ENCODE measurements at regions not wholly inside any gene's neighbourhood (a gene's known extent, or its start where the extent isn't known, plus 50 kb on each side); places are given as distances from the start of the nearest gene placed in this dataset.
"Not testable (repeated sequence)": the region's sequence is repeated elsewhere in the genome, so short reads cannot be mapped to it uniquely, and the experiment has no call there.

DNA sequence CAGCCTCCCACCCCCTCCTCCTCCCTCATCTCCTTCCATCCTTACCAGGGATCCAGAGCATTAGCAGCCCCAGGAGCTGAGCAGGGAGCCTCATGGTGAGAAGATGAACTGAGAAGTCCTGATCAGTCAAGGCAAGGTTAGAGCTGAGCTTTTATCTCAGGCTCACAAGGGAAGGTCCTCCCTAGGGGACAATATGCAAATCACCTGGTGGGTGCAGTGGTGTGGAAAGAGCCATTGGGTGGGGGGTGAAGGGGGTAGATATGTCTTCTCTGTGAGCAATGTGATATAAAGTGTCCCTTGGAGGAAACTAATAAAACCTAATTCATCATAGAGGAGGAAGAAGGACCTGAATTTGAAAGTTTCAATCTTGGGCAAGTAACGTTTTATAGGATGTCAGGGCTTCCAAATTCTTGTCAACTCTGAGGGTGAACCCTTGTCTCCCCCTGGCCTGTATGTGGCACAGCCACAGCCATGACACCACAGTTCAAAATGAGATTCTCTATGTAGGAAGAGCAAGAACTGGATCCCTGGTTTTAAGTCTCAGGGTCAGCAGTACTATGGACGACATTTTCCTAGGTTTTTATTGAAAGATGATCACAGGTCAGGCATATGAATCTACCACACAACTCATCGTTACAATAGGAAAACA, 543.5 kb downstream of the RPIA start:
- intact Hi-C loops (cut with DNase I); DNase-seq (ENCODE audit: low spot score): not testable (repeated sequence)

DNA sequence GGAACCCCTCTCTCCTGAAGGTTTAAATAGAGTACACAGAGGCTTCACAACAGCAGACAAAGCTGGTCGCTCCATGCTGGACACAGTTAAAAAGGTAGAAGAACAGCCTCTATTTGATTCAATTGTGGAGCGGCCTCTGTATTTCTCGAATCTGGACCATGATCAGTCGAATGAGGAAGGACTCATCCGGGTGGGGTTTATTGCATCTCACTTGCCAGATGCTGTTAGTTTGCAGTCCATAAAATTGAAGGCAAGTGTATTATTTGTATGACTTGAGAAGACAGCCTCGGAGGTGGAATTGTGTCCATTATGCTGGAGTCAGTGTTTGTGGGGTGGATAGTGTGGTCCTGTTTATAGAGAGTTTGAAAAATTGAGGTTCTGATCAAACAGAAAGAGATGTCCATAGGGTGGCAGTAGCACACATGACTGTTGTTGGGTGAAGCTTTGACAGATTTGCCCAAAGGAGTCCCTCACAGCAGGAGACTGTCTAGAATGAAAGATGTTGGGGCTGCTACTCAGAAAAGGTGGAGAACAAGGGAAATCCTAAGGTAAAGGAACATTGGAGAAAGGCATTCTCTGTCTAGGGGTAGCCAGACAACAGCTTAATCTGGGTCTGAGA, 545.5 kb downstream of the RPIA start:
- DNase-seq (ENCODE audit: low spot score); intact Hi-C loops (cut with DNase I): not testable (repeated sequence)

DNA sequence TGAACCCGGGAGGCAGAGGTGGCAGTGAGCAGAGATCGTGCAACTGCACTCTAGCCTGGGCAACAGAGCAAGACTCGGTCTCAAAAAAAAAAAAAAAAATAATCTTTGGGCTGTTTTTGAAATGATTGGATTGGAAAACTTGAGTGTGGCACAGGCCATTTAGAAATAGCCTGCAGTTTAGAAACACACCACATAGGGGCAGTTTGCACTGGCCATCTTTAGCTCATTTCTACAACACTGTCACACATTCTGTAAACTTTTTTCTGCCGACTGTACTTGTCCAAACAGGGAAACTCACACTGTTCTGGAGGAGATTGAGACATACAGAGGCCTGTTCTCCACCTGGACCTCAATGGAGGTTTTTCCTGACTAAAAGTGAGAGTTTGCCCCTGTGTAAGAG, 546.3 kb downstream of the RPIA start:
- DNase-seq (ENCODE audit: low spot score); intact Hi-C loops (cut with DNase I): not testable (repeated sequence)

DNA sequence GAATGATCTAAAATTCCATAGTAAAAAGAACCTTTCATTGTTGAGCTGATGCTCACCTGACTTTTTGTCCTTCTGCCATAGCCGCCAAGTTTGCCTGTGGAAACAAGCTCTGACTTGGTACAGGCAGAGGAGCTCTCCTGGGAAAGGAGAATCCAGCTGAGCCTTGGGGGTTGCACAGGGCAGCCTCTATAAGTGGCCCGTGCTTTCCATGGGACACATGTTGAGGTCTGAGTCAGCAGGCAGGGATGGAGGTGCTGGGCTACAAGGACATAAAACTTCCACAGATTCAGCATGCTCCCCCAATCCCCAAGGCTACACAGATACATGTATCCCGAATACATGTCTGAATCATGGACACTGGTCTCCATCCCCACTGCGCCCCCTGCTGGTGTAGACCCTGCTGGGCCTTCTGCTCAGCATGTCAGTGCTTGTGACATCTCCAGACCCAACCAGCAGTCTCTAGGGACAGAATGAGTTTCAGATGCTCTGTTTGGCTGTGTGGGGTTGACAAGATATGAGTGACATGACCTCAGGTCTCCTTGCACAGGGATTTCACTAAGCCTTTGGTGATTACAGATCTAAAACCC, 551.7 kb downstream of the RPIA start:
- DNase-seq (ENCODE audit: low spot score); intact Hi-C loops (cut with DNase I): not testable (repeated sequence)

DNA sequence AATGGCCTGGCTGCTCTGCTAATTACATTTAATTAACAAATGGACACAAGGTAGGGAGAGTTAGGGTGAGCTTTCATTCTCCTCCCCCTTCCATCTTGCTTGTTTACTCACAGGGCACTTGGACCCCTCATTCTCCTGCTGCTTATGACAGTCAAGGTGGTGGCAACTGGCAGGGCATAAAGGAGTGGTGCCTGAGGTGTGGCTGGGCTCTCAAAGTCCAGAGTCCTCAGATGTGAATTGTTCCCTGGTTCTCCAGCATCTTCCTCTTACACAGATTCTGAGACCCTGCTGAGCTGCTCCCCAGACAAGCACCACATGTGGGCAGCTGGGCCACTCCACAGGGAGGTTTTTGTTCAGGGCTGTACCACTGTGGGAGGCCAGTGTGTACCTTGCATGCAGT, 552.9 kb downstream of the RPIA start:
- intact Hi-C loops (cut with DNase I); DNase-seq (ENCODE audit: low spot score): not testable (repeated sequence)

DNA sequence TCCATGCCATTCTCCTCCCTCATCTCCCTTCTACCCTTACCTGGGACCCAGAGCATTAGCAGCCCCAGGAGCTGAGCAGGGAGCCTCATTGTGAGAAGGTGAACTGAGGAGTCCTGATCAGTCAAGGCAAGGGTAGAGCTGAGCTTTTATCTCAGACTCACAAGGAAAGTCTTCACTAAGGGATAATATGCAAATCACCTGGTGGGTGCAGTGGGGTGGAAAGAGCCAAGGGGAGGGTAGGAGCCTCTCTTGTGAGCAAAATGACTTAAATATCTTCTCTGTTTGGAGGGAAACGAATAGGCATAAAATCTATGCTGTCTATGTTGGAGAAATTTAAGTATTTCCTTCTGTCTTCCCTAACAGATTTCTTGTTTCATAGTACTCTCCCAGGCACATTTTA, 554.0 kb downstream of the RPIA start:
- intact Hi-C loops (cut with DNase I); DNase-seq (ENCODE audit: low spot score): not testable (repeated sequence)

DNA sequence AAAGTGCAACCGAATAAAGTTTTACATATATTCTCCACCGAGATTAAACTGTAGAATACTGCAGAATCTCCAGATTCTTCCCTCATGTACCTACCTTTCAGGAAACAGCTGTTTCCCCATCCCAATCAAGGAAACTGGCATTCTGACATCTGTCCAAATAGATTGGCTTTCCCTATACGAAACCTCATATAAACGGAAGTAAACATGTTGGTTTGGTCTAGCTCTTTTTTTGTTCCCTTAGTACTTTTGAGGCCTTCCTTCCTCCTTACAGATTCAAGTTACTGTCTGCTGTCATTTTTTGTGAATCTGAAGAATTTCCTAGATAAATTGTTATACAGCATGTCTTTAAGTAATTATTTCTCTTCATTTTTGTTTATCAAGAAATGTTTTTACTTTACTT, 554.6 kb downstream of the RPIA start:
- intact Hi-C loops (cut with DNase I); DNase-seq (ENCODE audit: low spot score): not testable (repeated sequence)

DNA sequence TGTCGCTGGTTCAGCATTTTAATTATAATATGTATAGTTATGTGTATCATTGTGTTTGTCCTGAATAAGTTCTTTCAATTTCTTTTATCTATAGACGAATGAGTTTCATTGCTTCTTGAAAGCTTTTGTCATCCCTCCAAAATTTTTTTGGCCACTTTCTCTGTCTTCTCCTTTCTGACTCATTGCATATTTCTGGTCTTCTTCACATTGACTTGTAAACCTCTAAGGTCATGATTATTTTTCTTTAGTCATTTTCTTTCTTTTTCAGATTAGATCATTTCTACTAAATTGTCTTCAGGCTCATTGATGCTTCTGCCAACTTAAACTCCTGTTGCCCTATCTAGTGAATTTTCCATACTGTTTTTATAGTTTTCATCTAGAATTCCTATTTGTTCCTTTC, 555.1 kb downstream of the RPIA start:
- DNase-seq (ENCODE audit: low spot score); intact Hi-C loops (cut with DNase I): not testable (repeated sequence)

DNA sequence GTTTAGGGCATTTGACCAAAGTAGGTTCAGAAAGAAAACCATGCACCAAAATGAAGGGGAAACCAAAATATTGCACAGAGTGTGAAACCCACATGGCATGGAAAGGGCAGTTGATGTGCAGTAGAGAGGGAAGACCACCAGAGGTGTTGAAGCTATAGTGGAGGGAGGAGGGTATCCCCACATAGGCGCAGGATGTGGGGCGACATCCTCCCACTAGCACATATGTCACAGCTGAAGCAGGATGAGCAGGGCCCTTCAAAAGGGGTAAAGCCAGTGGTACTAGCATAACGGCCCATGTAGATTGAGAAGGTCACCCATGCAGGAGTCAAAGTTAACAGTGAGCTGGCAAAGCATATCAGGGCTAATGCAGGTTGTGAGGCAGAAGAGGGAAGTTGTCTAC, 563.5 kb downstream of the RPIA start:
- intact Hi-C loops (cut with DNase I) = not testable (repeated sequence)

DNA sequence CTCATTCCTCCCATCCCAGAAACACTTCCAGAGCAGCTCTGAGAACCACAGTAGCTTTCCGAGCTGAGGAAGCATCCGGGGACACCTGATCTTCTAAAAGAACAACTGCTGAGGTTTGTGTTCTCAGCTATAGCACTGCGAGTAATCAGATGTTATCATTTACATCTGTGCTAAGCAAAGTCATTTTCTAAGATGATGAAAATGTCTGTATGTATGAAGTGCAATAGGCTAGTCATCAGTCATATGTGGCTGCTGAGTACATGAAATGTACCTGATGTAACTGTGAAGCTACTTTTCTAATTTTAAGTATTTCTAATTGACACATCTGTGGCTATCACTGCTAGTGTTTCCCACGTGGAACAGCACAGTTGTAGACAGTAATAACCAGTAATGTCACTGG, 582.0 kb downstream of the RPIA start:
- intact Hi-C loops (cut with DNase I); DNase-seq (ENCODE audit: low spot score): not testable (repeated sequence)

More for the DNA sequence above, 563.5 kb downstream of the RPIA start:
- DNase-seq (ENCODE audit: low spot score) = not testable (repeated sequence)

DNA sequence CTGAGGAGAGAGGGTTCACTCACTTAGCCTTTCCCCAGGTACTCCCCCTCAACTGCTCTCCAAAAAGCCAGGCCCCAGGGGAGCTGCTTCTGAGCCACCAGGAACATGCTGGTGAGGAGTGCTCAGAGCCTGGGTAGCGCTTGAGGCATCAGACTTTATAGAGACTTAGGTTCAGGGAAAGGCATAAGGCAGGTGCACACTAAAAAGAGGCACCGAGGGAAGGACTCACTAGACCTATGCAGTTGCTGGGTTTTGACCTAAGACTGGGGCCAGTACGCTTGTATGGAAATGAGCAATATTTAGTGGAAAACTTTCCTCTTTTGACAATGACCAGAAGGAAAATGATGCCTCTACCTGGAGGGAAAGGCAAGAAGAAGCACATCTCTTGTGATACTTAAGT, 589.1 kb downstream of the RPIA start:
- intact Hi-C loops (cut with DNase I); DNase-seq (ENCODE audit: low spot score): not testable (repeated sequence)

DNA sequence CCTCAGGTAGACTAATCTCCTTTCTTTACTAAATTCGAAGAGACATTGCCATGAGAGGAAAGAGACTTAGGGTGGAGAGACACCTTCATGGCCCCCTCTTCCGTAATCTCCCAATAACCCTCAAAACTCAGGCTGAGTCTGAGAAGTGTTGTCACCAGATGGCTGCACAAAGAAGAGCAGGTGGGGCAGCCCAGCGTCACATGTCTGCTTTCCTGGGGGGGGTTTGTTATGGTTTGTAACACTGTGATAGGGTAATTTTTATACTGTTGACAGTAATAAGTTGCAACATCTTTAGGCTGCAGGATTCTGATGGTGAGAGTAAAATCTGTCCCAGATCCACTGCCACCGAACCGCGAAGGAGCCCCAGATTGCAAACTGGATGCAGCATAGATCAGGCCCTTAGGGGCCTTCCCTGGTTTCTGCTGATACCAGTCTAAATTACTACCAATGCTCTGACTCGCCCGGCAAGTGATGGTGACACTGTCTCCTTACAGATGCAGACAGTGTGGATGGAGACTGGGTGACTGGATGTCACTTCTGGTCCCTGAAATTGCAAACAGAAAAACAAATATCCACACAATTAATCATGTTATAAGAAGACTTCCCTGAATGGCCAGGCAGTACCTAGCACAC, 595.1 kb downstream of the RPIA start:
- intact Hi-C loops (cut with DNase I); DNase-seq (ENCODE audit: low spot score): not testable (repeated sequence)

DNA sequence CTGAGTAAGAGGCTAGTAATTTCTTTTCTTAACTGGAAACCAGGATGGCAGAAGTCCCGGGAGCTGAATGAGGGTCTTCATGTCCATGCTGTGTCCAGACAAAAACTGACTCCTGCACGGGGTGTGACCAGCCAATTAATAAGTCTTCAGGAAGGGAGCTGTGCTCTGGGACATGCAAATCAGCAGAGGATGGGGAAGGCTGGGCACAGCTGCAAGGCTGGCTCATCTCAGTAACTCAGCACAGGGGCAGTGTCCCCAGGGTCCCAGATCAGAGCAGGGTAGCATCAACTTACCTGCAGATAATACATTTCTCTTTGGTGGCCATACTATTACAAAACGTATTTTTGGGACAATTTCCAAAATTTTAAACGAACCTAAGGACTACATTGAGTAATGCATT, 595.6 kb downstream of the RPIA start:
- DNase-seq (ENCODE audit: low spot score); intact Hi-C loops (cut with DNase I): not testable (repeated sequence)

DNA sequence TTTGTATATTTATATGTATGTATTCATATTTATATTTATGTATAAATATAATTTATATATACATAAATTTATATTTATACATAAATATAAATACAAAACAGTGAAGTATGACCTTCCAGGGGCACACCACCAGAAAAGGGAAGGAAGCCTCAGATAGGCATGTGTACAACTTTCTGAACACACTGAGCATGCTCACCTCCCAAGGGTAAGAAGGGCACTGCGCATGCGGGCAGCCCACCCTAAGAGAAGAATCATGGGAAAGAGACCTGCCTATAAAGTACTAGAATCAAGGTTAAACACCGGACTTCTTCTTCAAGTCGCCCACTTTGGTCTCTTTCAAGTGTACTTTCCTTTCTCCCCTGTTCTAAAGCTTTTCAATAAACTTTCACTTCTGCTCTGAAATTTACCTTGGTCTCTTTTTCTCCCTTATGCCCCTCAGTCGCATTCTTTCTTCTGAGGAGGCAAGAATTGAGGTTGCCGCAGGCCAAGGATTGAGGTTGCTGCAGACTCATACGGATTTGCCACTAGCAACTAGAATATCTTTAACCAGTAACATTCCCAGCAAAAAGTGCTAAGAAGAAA, 600.3 kb downstream of the RPIA start:
- DNase-seq (ENCODE audit: low spot score); intact Hi-C loops (cut with DNase I): not testable (repeated sequence)

DNA sequence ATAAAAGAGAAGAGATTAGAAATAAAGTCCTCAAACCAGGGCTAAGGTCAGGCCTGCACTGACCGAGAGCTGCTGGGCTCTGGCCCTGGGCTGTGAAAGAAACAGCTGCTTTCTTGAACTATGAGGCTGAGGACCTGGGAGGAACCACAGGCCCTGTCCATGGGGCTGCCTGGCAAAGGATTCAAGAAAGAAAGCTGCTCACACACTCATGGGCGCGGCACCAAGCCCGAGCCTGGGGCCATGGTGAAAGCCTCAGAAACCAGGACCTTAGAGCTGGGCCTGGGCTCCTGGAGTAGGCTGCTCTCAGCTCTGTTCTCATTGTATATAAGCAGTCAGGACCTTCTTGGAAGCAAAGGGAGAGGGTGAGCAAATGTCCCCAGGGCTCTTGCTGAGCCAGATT, 601.9 kb downstream of the RPIA start:
- intact Hi-C loops (cut with DNase I); DNase-seq (ENCODE audit: low spot score): not testable (repeated sequence)

DNA sequence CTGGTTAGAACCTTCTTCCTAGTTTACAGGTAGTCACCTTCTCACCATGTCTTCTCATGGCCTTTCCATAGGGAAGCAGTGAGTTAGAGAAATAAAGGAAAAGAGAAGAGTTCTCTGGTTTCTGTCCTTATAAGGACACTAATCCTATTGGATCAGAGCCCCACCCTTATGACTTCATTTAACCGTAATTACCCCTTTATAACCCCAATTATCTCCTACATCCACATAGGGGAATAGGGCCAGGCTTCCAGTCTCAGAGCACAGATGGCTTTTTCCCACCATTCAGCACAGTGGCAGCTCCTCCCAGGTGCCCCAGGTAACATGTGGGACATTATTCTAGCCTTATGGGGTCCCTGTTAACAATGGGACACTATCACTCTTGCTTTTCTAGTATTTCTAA, 602.9 kb downstream of the RPIA start:
- DNase-seq (ENCODE audit: low spot score); intact Hi-C loops (cut with DNase I): not testable (repeated sequence)

DNA sequence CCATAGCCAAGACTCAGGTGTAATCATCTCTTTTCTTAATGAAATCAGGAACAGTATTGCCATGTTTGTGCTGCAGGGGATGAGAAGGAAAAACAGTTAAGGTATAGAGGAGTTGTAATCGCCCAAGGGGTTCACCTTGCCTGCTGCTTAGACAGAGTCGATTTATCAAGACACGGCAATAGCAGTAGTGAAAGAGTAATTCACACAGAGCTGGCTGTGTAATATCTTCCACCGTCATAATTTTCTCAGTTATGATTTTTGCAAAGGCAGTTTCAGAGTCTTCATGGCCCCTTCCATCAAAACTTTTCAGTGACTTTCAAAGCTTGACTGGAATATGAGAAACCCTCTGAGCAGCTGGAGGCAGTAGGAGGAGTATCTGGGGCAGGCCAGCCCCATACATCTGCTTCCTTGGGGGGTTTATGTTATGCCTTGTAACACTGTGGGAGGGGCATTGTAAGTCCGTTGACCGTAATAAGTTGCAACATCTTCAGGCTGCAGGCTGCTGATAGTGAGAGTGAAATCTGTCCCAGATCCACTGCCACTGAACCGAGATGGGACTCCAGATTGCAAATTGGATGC, 605.4 kb downstream of the RPIA start:
- DNase-seq (ENCODE audit: low spot score); intact Hi-C loops (cut with DNase I): not testable (repeated sequence)

DNA sequence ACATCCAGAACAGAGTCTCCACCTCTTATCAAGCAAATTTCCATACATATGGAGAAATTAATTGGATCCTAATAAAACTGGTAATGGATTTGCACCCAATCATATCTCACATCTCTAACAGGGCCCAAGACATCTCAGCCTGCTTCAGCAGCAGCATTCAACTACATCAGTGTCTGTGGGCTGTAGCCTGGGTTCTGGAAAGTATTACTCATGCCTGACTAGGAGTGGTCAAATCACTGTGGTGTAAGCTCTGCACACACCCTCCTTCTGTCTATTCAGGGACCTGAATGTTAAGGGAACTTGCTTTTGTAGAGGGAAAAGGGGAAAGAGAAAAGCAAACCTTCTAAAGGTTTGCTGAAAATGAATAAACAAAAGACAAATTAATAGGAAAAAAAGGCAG, 607.7 kb downstream of the RPIA start:
- DNase-seq (ENCODE audit: low spot score); intact Hi-C loops (cut with DNase I): not testable (repeated sequence)

DNA sequence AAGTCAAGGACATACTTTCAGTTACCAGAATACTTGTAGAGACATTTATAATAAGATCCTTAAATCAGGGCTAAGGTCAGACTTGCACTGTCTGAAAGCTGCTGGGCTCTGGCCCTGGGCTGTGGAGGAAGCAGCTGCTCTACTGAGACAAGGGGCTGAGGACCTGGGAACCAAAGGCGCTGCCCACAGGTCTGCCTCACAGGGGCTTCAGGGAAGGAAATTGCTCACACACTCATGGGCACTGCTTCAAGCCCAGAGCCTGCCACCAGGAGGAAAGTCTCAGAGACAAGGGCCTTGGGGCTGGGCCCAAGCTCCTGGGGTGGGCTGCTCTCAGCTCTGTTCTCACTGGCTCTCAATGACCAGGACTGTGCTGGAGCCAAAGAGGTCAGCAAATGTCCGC, 614.1 kb downstream of the RPIA start:
- DNase-seq (ENCODE audit: low spot score); intact Hi-C loops (cut with DNase I): not testable (repeated sequence)

Data from posterior vena cava (tissue), 2 donors.